Cardiac muscle cell (in vitro differentiated cells and primary cell): ENCODE measurements at regions not wholly inside any gene's neighbourhood (a gene's known extent, or its start where the extent isn't known, plus 50 kb on each side); places are given as distances from the start of the nearest gene placed in this dataset.

Experiments
- DNase-seq, 2 donors: peaks; one replicate each; pipeline versions ENCODE4 v3.0.0 to v3.0.0-alpha.2; 2010 to 2017; ENCODE audit warnings: low read depth in 1 of 2, low spot score in 1 of 2
- H3K27ac ChIP-seq: fragments of 200-600 bp; sonication (generic); 2 replicates; pipeline ENCODE4 v1.5.1; 2016
- H3K27me3 ChIP-seq: fragments of 200-600 bp; sonication (generic); 2 replicates; pipeline ENCODE4 v1.6.0; 2016; ENCODE audit warnings: control low read depth
- H3K36me3 ChIP-seq: fragments of 200-600 bp; sonication (generic); 2 replicates; pipeline ENCODE4 v1.5.1; 2016; ENCODE audit warnings: control low read depth
- H3K4me1 ChIP-seq: fragments of 200-600 bp; sonication (generic); 2 replicates; pipeline ENCODE4 v1.8.1; 2017; ENCODE audit warnings: low read depth, mild to moderate bottlenecking, mixed run types
- H3K4me3 ChIP-seq: fragments of 200-600 bp; sonication (generic); 2 replicates; pipeline ENCODE4 v1.5.1; 2016; ENCODE audit warnings: mild to moderate bottlenecking
- H3K9me3 ChIP-seq: fragments of 200-600 bp; sonication (generic); 2 replicates; pipeline ENCODE4 v1.5.1; 2017; ENCODE audit warnings: low read depth, mild to moderate bottlenecking, control low read depth
- CTCF ChIP-seq: IDR thresholded peaks from 2 replicates; pipeline ENCODE4 v1.5.1; 2012; ENCODE audit warnings: low read depth, mild to moderate bottlenecking, low read length

DNA sequence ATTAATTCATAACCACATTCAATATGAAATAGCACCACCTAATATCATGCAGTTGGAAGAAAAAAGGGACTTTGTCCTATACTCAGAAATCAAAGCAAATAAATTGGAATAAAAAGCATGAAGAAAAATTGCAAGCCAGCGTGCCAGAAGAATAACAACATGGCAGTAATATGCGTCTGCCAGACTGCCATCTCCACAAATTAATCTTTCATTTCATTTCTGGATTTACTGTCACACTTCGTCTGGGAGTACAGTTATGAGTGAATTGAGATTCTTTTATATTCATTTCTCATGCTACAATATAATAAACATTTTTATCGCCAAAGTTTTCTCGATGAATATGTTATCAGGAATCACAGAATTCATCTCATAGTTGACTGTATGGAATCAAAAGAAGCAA lies 1327.7 kb upstream of the SEL1L start:
- no peak overlapping the region for H3K4me3 ChIP-seq
- H3K27ac ChIP-seq, result no peak overlapping the region
- H3K27me3 ChIP-seq, result no peaks in the 10 kb centered on the region
- TF ChIP-seq CTCF, result no peak
- DNase-seq, result no peak
- H3K4me1 ChIP-seq, result peaks cover 6% of the 10 kb centered on the region
- no peaks in the 10 kb centered on the region for H3K36me3 ChIP-seq
- H3K9me3 ChIP-seq, result no peaks in the 10 kb centered on the region

GRCh38 chr14:82872494-82872893 lies 1338.8 kb upstream of the SEL1L start:
- H3K4me1 ChIP-seq, result no peaks in the 10 kb centered on the region
- no peaks in the 10 kb centered on the region for H3K27me3 ChIP-seq
- no peak for DNase-seq
- no peak overlapping the region for H3K27ac ChIP-seq
- peak; percentile 4 for TF ChIP-seq CTCF
- no peaks in the 10 kb centered on the region for H3K36me3 ChIP-seq
- H3K4me3 ChIP-seq, result no peak overlapping the region
- no peaks in the 10 kb centered on the region for H3K9me3 ChIP-seq

DNA sequence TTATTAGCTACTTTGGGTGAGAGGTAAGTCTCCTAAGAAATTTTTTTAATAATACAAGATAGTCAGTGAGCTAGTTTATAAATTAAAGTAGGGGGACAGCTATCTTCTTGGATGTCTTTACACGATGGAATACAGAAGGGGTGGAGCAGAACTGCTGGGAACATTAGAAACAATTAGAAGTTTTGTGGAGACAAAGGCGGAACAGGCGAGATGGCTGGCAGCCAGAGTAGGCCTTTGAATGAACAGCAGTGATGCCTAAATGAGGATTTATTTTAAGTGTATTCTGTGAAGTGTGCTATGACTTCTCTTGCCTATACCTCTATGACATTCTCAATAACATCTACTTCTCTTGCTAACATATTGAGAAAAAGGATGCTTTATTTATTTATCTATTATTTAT lies 1345.3 kb upstream of the SEL1L start:
- no peak for DNase-seq
- Histone ChIP-seq H3K27ac (no peak overlapping the region), H3K4me3 (no peak overlapping the region), H3K36me3 (no peaks in the 10 kb centered on the region), H3K27me3 (no peaks in the 10 kb centered on the region), H3K9me3 (no peaks in the 10 kb centered on the region), H3K4me1 (no peaks in the 10 kb centered on the region)
- no peak for TF ChIP-seq CTCF

GRCh38 chr14:82879949-82880535 lies 1346.4 kb upstream of the SEL1L start:
- no peak for TF ChIP-seq CTCF
- Histone ChIP-seq H3K27ac (no peak overlapping the region), H3K27me3 (no peaks in the 10 kb centered on the region), H3K36me3 (no peaks in the 10 kb centered on the region), H3K4me1 (no peaks in the 10 kb centered on the region), H3K4me3 (no peak overlapping the region), H3K9me3 (no peaks in the 10 kb centered on the region)
- DNase-seq, result no peak

- no peaks in the 10 kb centered on the region for H3K36me3 ChIP-seq
- H3K27me3 ChIP-seq, result no peaks in the 10 kb centered on the region
- H3K4me1 ChIP-seq, result no peaks in the 10 kb centered on the region
- H3K27ac ChIP-seq, result no peak overlapping the region
- H3K4me3 ChIP-seq, result no peak overlapping the region
- no peak for TF ChIP-seq CTCF
- H3K9me3 ChIP-seq, result no peaks in the 10 kb centered on the region
- no peak for DNase-seq
Measured at GRCh38 chr14:82886670-82887069, 1353.0 kb upstream of the SEL1L start.

GRCh38 chr14:82889701-82890100 lies 1356.0 kb upstream of the SEL1L start:
- H3K4me3 ChIP-seq, result no peak overlapping the region
- no peaks in the 10 kb centered on the region for H3K27me3 ChIP-seq
- H3K4me1 ChIP-seq, result no peaks in the 10 kb centered on the region
- TF ChIP-seq CTCF, result no peak
- H3K9me3 ChIP-seq, result no peaks in the 10 kb centered on the region
- no peaks in the 10 kb centered on the region for H3K36me3 ChIP-seq
- no peak overlapping the region for H3K27ac ChIP-seq
- no peak for DNase-seq
